ENCODE measurements at regions not wholly inside any gene's neighbourhood (a gene's known extent, or its start where the extent isn't known, plus 50 kb on each side); places are given as distances from the start of the nearest gene placed in this dataset.

DNA sequence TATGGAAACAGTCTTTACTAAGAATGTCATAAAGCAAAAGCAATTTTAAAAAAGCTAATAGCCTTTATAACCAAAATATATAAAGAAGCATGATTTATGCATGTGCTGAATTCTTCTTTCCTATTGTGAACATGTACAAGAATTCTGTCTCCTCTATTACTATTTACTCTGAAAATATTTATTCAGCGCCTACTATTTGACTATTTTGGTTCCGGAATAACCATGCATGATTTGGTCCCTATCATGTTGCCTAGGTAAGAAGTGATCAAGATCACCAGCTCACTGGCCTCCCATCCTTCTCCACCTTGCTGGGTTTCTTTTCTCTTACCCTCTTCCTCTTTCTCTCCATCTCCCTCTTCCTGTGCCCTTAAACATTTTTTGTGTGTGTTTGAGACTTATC is 443.8 kb downstream of the SH3GL2 start:
- H3K9me3 ChIP-seq, result peaks cover 0 to 13% of the 10 kb centered on the region in 2 donors
- no peaks in the 10 kb centered on the region for H3K27me3 ChIP-seq
- no peak for TF ChIP-seq CTCF (IDR thresholded peaks at IDR 0.05)
- H3K4me3 ChIP-seq, result no peak overlapping the region
- H3K36me3 ChIP-seq, result no peaks in the 10 kb centered on the region
- H3K27ac ChIP-seq, result no peak overlapping the region
- ATAC-seq (no peak), DNase-seq (no peak)
- no peaks in the 10 kb centered on the region for H3K4me1 ChIP-seq
- intact Hi-C loops (cut with DNase I), result no loop called here

GRCh38 chr9:18023332-18023731 is 444.5 kb downstream of the SH3GL2 start:
- Histone ChIP-seq H3K4me3 (no peak overlapping the region), H3K27me3 (no peaks in the 10 kb centered on the region), H3K4me1 (no peaks in the 10 kb centered on the region), H3K27ac (no peak overlapping the region), H3K9me3 (peaks cover 0 to 12% of the 10 kb centered on the region in 2 donors), H3K36me3 (no peaks in the 10 kb centered on the region)
- no peak for DNase-seq
- no peak for ATAC-seq
- no peak for TF ChIP-seq CTCF (IDR thresholded peaks at IDR 0.05)
- intact Hi-C loops (cut with DNase I), result no loop called here

DNA sequence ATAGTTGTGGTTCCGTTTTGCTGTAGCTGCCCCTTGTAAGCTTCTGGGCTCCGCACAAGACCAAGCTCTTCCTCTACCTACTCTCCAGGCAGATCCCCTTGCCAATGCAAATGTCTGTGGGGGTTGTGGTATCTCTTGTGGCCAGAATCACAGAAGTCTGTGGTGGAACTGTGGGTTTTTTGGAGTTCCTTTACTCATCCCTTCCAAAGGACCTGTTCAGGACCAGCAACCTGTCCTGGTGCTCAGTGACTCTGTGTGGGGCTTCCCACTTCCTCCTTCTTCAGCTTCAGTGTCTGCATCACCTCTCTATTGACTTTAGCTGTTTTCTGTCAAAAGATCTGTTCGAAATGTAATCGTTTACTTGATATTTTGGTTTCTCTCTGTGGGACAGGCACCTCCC is 441.3 kb upstream of the ADAMTSL1 start:
- intact Hi-C loops (cut with DNase I), result no loop called here
- TF ChIP-seq CTCF (IDR thresholded peaks at IDR 0.05), result no peak
- ATAC-seq, result no peak
- H3K4me1 ChIP-seq, result no peaks in the 10 kb centered on the region
- DNase-seq, result no peak
- H3K27me3 ChIP-seq, result no peaks in the 10 kb centered on the region
- H3K36me3 ChIP-seq, result no peaks in the 10 kb centered on the region
- no peak overlapping the region for H3K4me3 ChIP-seq
- peaks cover 0 to 11% of the 10 kb centered on the region in 2 donors for H3K9me3 ChIP-seq
- H3K27ac ChIP-seq, result no peak overlapping the region

DNA sequence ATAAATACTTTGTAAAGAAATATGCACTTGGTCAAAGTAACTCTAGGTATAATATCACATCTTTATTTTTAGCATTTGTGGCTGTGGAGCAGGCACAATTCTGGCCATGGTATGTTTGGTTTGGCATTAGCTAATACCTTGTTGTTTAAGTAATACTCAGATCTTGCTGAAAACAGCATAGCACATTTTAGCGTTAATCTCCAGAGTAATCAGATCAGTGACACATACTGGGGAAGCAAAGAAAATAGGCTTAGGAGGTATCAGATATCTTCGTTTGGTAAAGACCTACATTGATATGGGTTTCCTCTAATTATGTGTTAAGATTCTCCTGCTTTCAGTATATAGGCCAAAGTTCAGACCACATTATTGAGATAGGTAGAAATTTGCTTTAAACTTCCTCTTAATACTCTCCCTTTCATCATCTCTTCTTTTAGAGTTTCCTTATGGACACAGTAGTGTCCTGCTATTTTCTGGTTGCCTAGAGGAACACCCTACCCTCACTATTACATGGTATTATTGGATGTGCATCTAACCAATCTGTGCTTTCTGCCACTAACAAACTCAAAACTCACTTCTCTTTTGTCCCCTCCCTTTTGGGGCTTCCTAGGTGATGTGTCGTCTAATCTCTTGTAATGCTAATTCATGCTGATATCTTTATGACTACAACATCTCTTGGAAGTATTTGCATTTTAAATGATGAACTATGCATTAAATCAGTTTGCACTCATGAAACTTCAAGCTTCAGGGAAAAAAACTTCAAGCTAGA is 437.3 kb upstream of the ADAMTSL1 start:
- H3K27ac ChIP-seq, result no peak overlapping the region
- DNase-seq, result no peak
- no peaks in the 10 kb centered on the region for H3K36me3 ChIP-seq
- no peak overlapping the region for H3K4me3 ChIP-seq
- no peaks in the 10 kb centered on the region for H3K27me3 ChIP-seq
- H3K4me1 ChIP-seq, result no peaks in the 10 kb centered on the region
- no peak for ATAC-seq
- intact Hi-C loops (cut with DNase I), result no loop called here
- H3K9me3 ChIP-seq, result peaks cover 0 to 7% of the 10 kb centered on the region in 2 donors
- TF ChIP-seq CTCF (IDR thresholded peaks at IDR 0.05), result no peak

- intact Hi-C loops (cut with DNase I), result no loop called here
- TF ChIP-seq CTCF (IDR thresholded peaks at IDR 0.05), result no peak
- no peaks in the 10 kb centered on the region for H3K27me3 ChIP-seq
- no peak overlapping the region for H3K4me3 ChIP-seq
- no peak overlapping the region for H3K27ac ChIP-seq
- ATAC-seq, result no peak
- no peaks in the 10 kb centered on the region for H3K9me3 ChIP-seq
- no peak for DNase-seq
- H3K4me1 ChIP-seq, result no peaks in the 10 kb centered on the region
- no peaks in the 10 kb centered on the region for H3K36me3 ChIP-seq
Observed at GRCh38 chr9:18037981-18038380, 436.0 kb upstream of the ADAMTSL1 start.

All from left lung (tissue), 4 donors.